Kidney (tissue), 13 donors: ENCODE measurements at regions not wholly inside any gene's neighbourhood (a gene's known extent, or its start where the extent isn't known, plus 50 kb on each side); places are given as distances from the start of the nearest gene placed in this dataset.

Source experiments
- DNase-seq, 5 donors: peaks; one replicate each; pipeline ENCODE4 v3.0.0-alpha.2; 2013 to 2020
- FAIRE-seq: peaks from 2 replicates; lab custom pipeline; 2012; peaks lifted over from hg19 to GRCh38; lab: Jason Lieb, UNC
- H3K27ac ChIP-seq, 2 donors: one replicate each; pipeline ENCODE4 v1.7.0; 2013; ENCODE audit warnings: low read depth in 2 of 2, low read length in 2 of 2, inconsistent platforms in 1 of 2
- H3K27me3 ChIP-seq: one replicate; pipeline ENCODE4 v1.7.1; 2013; ENCODE audit warnings: low read length, inconsistent platforms; ENCODE audit not compliant: control insufficient read depth, insufficient read depth
- H3K36me3 ChIP-seq, 3 donors: one replicate each; pipeline versions ENCODE4 v1.7.0 to v1.7.1; 2013; ENCODE audit warnings: low read length in 3 of 3, control low read depth in 1 of 3, inconsistent platforms in 1 of 3; ENCODE audit not compliant: insufficient read depth in 3 of 3, control insufficient read depth in 2 of 3
- H3K4me1 ChIP-seq, 3 donors: one replicate each; pipeline versions ENCODE4 v1.7.0 to v1.7.1; 2013; ENCODE audit warnings: low read length in 3 of 3, inconsistent platforms in 1 of 3, low read depth in 1 of 3; ENCODE audit not compliant: control insufficient read depth in 2 of 3, insufficient read depth in 2 of 3
- H3K4me3 ChIP-seq, 3 donors: one replicate each; pipeline versions ENCODE4 v1.7.0 to v1.8.1; 2013; ENCODE audit warnings: low read length in 3 of 3, control low read depth in 1 of 3, inconsistent platforms in 1 of 3
- H3K9ac ChIP-seq, 3 donors: one replicate each; pipeline versions ENCODE4 v1.7.0 to v1.7.1; 2013; ENCODE audit warnings: low read length in 3 of 3, control low read depth in 1 of 3, inconsistent platforms in 1 of 3
- H3K9me3 ChIP-seq, 3 donors: one replicate each; pipeline versions ENCODE4 v1.7.0 to v1.7.1; 2013; ENCODE audit warnings: low read length in 3 of 3, control low read depth in 1 of 3, inconsistent platforms in 1 of 3; ENCODE audit not compliant: control insufficient read depth in 2 of 3, insufficient read depth in 1 of 3
- CTCF ChIP-seq: IDR thresholded peaks from 3 replicates; pipeline ENCODE4 v1.5.1; 2012; ENCODE audit warnings: mild to moderate bottlenecking, moderate library complexity, borderline replicate concordance; ENCODE audit not compliant: insufficient read depth; ENCODE audit errors: extremely low read depth
- intact Hi-C: fragments of 100-400 bp; cut with DNase I; formaldehyde crosslinking; loops from one replicate; pipeline ENCODE4 v1.11.1; 2022
- donor health status: control.
- donor health status: control.
- donor health status: control.
- donor health status: control.
- donor health status: control.
- donor health status: DM: yes; HTN: yes; CAD: no.
- donor health status: Normal renal cell carcinoma (clear cell type).

GRCh38 chr16:79468121-79468552, 132.4 kb downstream of the MAF start:
- Histone ChIP-seq H3K9me3 (no peaks in the 10 kb centered on the region), H3K36me3 (no peaks in the 10 kb centered on the region), H3K9ac (no peak overlapping the region), H3K27ac (no peak overlapping the region), H3K27me3 (no peaks in the 10 kb centered on the region), H3K4me1 (no peaks in the 10 kb centered on the region), H3K4me3 (no peak overlapping the region)
- intact Hi-C loops: no loop called here
- peak in 3 of 5 donors; percentile 9 to 15 (median 14) for DNase-seq
- TF ChIP-seq CTCF: no peak
- FAIRE-seq: no peak

- no peaks in the 10 kb centered on the region for H3K36me3 ChIP-seq
- H3K4me1 ChIP-seq: no peaks in the 10 kb centered on the region
- H3K9me3 ChIP-seq: no peaks in the 10 kb centered on the region
- intact Hi-C loops: no loop called here
- TF ChIP-seq CTCF: no peak
- no peak for FAIRE-seq
- DNase-seq: no peak
- H3K9ac ChIP-seq: no peak overlapping the region
- H3K27me3 ChIP-seq: no peaks in the 10 kb centered on the region
- no peak overlapping the region for H3K4me3 ChIP-seq
- no peak overlapping the region for H3K27ac ChIP-seq
Observed at GRCh38 chr16:79466111-79466510, 134.4 kb downstream of the MAF start.

GRCh38 chr16:79463841-79464240, 136.7 kb downstream of the MAF start:
- H3K27me3 ChIP-seq: no peaks in the 10 kb centered on the region
- H3K36me3 ChIP-seq: no peaks in the 10 kb centered on the region
- intact Hi-C loops: no loop called here
- H3K4me1 ChIP-seq: no peaks in the 10 kb centered on the region
- no peaks in the 10 kb centered on the region for H3K9me3 ChIP-seq
- H3K9ac ChIP-seq: no peak overlapping the region
- TF ChIP-seq CTCF: no peak
- no peak for DNase-seq
- no peak overlapping the region for H3K27ac ChIP-seq
- H3K4me3 ChIP-seq: no peak overlapping the region
- no peak for FAIRE-seq

GRCh38 chr16:79456036-79456435, 144.5 kb downstream of the MAF start:
- Histone ChIP-seq H3K36me3 (no peaks in the 10 kb centered on the region), H3K27me3 (no peaks in the 10 kb centered on the region), H3K4me3 (no peak overlapping the region), H3K9me3 (no peaks in the 10 kb centered on the region), H3K4me1 (no peaks in the 10 kb centered on the region), H3K9ac (no peak overlapping the region), H3K27ac (no peak overlapping the region)
- intact Hi-C loops: no loop called here
- DNase-seq (no peak), FAIRE-seq (no peak)
- no peak for TF ChIP-seq CTCF
